ENCODE measurements at regions not wholly inside any gene's neighbourhood (a gene's known extent, or its start where the extent isn't known, plus 50 kb on each side); places are given as distances from the start of the nearest gene placed in this dataset.

DNA sequence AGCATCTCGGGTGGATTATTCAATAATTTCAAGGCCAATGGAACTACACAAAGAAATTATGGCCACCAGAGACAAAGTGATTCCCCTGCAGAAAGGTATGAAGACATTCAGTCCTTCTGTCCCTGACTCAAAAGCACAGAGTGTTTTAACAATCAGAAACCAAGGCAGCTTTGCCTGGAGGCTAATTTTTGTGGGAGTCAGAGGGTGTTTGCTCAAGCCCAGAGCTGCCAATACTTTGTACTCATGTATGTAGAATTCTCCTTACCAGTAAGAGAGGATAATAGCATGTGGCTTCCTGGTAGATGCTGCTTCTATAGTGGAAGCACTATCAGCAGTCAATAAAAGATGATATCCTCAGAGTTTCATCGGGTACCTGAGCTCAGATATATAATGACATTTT, 178.4 kb downstream of the KCNE4 start:
- DNase-seq: no peak
- TF ChIP-seq, protein P1, sequence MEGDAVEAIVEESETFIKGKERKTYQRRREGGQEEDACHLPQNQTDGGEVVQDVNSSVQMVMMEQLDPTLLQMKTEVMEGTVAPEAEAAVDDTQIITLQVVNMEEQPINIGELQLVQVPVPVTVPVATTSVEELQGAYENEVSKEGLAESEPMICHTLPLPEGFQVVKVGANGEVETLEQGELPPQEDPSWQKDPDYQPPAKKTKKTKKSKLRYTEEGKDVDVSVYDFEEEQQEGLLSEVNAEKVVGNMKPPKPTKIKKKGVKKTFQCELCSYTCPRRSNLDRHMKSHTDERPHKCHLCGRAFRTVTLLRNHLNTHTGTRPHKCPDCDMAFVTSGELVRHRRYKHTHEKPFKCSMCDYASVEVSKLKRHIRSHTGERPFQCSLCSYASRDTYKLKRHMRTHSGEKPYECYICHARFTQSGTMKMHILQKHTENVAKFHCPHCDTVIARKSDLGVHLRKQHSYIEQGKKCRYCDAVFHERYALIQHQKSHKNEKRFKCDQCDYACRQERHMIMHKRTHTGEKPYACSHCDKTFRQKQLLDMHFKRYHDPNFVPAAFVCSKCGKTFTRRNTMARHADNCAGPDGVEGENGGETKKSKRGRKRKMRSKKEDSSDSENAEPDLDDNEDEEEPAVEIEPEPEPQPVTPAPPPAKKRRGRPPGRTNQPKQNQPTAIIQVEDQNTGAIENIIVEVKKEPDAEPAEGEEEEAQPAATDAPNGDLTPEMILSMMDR (IDR thresholded peaks at IDR 0.05; ENCODE audit: low read depth, low read length): no peak

DNA sequence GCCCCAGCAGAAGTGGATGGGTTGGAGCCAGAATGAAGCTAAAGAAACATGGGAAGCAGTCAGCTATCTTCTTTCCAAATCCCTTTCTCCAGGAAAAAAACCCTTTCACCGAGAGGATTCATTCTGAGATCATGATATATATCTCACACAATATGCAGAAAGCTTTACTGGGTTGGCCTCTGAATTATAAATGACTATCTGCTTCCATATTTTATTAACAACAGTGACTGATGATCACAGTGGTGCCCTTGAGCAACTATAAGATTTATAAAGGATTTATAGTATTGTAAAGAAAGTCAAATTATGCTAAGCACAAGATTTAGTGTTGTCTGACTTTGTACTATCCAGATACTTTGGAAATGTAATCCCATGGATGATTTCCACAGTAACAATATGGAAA, 180.3 kb downstream of the KCNE4 start:
- no peak for DNase-seq
- TF ChIP-seq, protein P1 (IDR thresholded peaks at IDR 0.05; ENCODE audit: low read depth, low read length): no peak
- H3K36me3 ChIP-seq: no peaks in the 10 kb centered on the region
- H3K9me3 ChIP-seq (ENCODE audit: severe bottlenecking): no peaks in the 10 kb centered on the region
- no peak overlapping the region for H3K4me3 ChIP-seq (ENCODE audit: low read depth, low read length)
- H3K27me3 ChIP-seq (ENCODE audit: insufficient read depth, low read depth, severe bottlenecking): no peaks in the 10 kb centered on the region
- no peak overlapping the region for H3K27ac ChIP-seq

More for the DNA sequence above, 178.4 kb downstream of the KCNE4 start:
- no peaks in the 10 kb centered on the region for H3K9me3 ChIP-seq (ENCODE audit: severe bottlenecking)
- no peak overlapping the region for H3K27ac ChIP-seq
- no peak overlapping the region for H3K4me3 ChIP-seq (ENCODE audit: low read depth, low read length)
- no peaks in the 10 kb centered on the region for H3K27me3 ChIP-seq (ENCODE audit: insufficient read depth, low read depth, severe bottlenecking)
- H3K36me3 ChIP-seq: no peaks in the 10 kb centered on the region

GRCh38 chr2:223232896-223233295, 180.9 kb downstream of the KCNE4 start:
- no peak for DNase-seq
- Histone ChIP-seq H3K36me3 (no peaks in the 10 kb centered on the region), H3K4me3 (ENCODE audit: low read depth, low read length) (no peak overlapping the region), H3K9me3 (ENCODE audit: severe bottlenecking) (no peaks in the 10 kb centered on the region), H3K27me3 (ENCODE audit: insufficient read depth, low read depth, severe bottlenecking) (no peaks in the 10 kb centered on the region), H3K27ac (no peak overlapping the region)
- TF ChIP-seq, protein P1 (IDR thresholded peaks at IDR 0.05; ENCODE audit: low read depth, low read length): no peak

DNA sequence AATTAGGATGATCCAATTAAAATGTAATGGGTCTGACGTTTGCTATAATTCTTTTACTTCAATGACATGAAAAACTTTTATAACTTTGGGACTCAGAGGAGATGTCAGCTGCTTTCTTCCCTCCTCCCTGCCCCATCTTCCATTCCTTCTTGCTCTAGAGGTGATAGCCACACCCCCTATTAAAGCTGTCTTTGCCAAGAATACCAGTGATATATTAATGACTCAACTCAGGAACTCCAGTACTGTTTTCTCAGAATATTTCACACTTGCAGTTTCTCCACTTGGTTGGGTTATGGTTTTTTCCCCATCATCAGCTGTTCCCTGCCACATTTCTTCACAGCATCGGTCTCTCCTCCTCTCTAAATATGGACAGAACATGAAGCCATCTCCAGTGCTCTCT, 184.0 kb downstream of the KCNE4 start:
- TF ChIP-seq, protein P1 (IDR thresholded peaks at IDR 0.05; ENCODE audit: low read depth, low read length): no peak
- DNase-seq: no peak
- no peak overlapping the region for H3K27ac ChIP-seq
- H3K27me3 ChIP-seq (ENCODE audit: insufficient read depth, low read depth, severe bottlenecking): no peaks in the 10 kb centered on the region
- no peak overlapping the region for H3K4me3 ChIP-seq (ENCODE audit: low read depth, low read length)
- H3K36me3 ChIP-seq: no peaks in the 10 kb centered on the region
- no peaks in the 10 kb centered on the region for H3K9me3 ChIP-seq (ENCODE audit: severe bottlenecking)

GRCh38 chr2:223238301-223238700, 186.3 kb downstream of the KCNE4 start:
- H3K4me3 ChIP-seq (ENCODE audit: low read depth, low read length): no peak overlapping the region
- no peaks in the 10 kb centered on the region for H3K9me3 ChIP-seq (ENCODE audit: severe bottlenecking)
- TF ChIP-seq, protein P1 (IDR thresholded peaks at IDR 0.05; ENCODE audit: low read depth, low read length): no peak
- DNase-seq: no peak
- H3K36me3 ChIP-seq: no peaks in the 10 kb centered on the region
- H3K27ac ChIP-seq: no peak overlapping the region
- H3K27me3 ChIP-seq (ENCODE audit: insufficient read depth, low read depth, severe bottlenecking): no peaks in the 10 kb centered on the region

DNA sequence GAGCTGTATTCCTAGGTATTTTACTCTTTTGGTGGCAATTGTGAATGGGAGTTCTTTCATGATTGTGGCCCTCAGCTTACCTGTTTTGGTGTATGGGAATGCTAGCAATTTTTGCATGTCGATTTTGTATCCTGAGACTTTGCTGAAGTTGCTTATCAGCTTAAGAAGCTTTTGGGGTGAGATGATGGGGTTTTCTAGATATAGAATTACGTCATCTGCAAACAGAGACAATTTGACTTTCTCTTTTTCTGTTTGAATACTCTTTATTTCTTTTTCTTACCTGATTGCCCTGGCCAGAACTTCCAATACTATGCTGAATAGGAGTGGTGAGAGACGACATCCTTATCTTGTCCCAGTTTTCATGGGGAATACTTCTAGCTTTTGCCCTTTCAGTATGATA, 191.2 kb downstream of the KCNE4 start:
- no peak overlapping the region for H3K4me3 ChIP-seq (ENCODE audit: low read depth, low read length)
- H3K36me3 ChIP-seq: no peaks in the 10 kb centered on the region
- DNase-seq: no peak
- H3K9me3 ChIP-seq (ENCODE audit: severe bottlenecking): no peaks in the 10 kb centered on the region
- H3K27me3 ChIP-seq (ENCODE audit: insufficient read depth, low read depth, severe bottlenecking): no peaks in the 10 kb centered on the region
- no peak overlapping the region for H3K27ac ChIP-seq
- TF ChIP-seq, protein P1 (IDR thresholded peaks at IDR 0.05; ENCODE audit: low read depth, low read length): no peak
